GM10248 (cell line): ENCODE measurements at regions not wholly inside any gene's neighbourhood (a gene's known extent, or its start where the extent isn't known, plus 50 kb on each side); places are given as distances from the start of the nearest gene placed in this dataset.
"Not testable (repeated sequence)": the region's sequence is repeated elsewhere in the genome, so short reads cannot be mapped to it uniquely, and the experiment has no call there.

Experiments
- CTCF ChIA-PET: fragments of 300-600 bp; sonication (Branson Sonifier 250); formaldehyde crosslinking; extraction: SDS; loops from one replicate; lab custom pipeline; 2021; ENCODE audit warnings: antibody characterized with exemption; lab: Yijun Ruan, JAX
- POLR2A ChIA-PET: fragments of 350-650 bp; sonication (Branson Sonifier 250); formaldehyde crosslinking; extraction: SDS; loops from one replicate; lab custom pipeline; 2020; ENCODE audit warnings: antibody characterized with exemption; lab: Yijun Ruan, JAX
- DNase-seq: peaks from one replicate; pipeline ENCODE4 v3.0.0; 2012; ENCODE audit errors: extremely low spot score
- CTCF ChIP-seq: IDR thresholded peaks from 2 replicates; pipeline ENCODE4 v1.5.1; 2012; ENCODE audit warnings: mild to moderate bottlenecking, low read depth; ENCODE audit errors: extremely low read depth, missing control alignments, control extremely low read depth

DNA sequence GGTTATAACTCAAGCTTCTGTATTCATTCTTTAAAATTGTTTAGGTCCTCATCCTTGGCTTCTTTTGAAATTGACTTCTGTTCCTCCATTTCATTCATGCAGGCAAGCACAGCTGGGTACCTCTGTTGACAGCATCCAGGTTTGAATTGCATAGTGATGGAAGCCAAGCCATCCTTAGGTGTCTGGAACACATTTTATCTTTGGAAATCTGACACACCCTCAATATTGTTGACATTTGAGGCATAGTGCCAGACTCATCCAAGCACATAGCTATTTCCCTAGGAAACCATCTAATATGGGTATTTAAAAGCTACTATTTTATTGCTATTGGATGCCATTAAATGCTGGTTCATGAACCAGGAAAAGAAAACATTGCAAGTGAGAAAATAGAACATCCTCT, 142.1 kb upstream of the PTPRZ1 start:
- TF ChIP-seq CTCF = no peak
- DNase-seq = no peak
- ChIA-PET CTCF (no interaction called here), POLR2A (no interaction called here)

GRCh38 chr7:121714559-121715303, 158.2 kb upstream of the PTPRZ1 start:
- CTCF ChIA-PET = interaction anchor here (0.7 to 1.7 kb wide), 2 partner anchors 8 to 25 kb away, joined by 3 read pairs; no protein-coding TSS in a partner anchor
- DNase-seq = no peak
- POLR2A ChIA-PET = no interaction called here
- TF ChIP-seq CTCF = no peak

DNA sequence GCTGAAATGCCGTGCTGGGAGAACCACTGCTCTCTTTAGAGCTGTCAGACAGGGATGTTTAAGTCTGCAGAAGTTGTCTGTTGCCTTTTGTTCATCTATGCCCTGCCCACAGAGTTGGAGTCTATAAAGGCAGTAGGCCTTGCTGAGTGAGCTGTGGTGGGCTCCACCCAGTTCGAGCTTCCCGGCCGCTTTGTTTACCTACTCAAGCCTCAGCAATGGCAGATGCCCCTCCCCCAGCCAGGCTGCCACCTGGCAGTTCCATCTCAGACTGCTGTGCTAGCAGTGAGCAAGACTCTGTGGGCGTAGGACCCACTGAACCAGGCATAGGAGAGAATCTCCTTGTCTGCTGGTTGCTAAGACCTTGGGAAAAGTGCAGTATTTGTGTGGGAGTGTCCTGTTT, 160.0 kb upstream of the PTPRZ1 start:
- CTCF ChIA-PET = interaction anchor here (1.5 to 1.7 kb wide), 2 partner anchors 10 to 23 kb away, joined by 3 read pairs; no protein-coding TSS in a partner anchor
- POLR2A ChIA-PET, DNase-seq: not testable (repeated sequence)

- no peak for TF ChIP-seq CTCF
- ChIA-PET CTCF (no interaction called here), POLR2A (no interaction called here)
- no peak for DNase-seq
These were observed 175.1 kb upstream of the PTPRZ1 start for GRCh38 chr7:121697731-121698316.

- CTCF ChIA-PET = no interaction called here
- POLR2A ChIA-PET = no interaction called here
- no peak for TF ChIP-seq CTCF
- DNase-seq = no peak
These were observed 176.0 kb upstream of the PTPRZ1 start for GRCh38 chr7:121696954-121697353.

GRCh38 chr7:121689749-121690148, 183.2 kb upstream of the PTPRZ1 start:
- CTCF ChIA-PET = interaction anchor here (1.2 to 1.6 kb wide), 5 partner anchors 9 to 305 kb away, joined by 3 to 4 read pairs (median 4); no protein-coding TSS in a partner anchor
- POLR2A ChIA-PET = no interaction called here
- TF ChIP-seq CTCF = no peak
- DNase-seq = no peak

DNA sequence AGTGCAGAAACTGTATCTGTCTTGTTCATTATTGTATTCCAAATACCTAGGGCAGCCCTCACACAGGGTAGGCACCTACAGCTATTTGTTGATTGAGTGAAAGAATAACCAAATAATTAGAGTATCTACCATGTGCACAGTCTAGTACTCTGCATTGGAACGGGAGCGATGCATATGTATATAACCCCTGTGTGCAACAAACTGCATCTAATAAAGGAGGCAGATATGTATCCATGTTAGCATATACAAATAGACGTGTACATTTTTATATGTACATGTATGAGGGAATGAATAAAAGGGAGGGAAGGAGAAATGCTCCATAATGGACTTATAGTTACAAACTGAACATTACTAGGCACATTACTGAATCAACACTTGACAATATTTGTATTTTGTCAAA, 191.3 kb upstream of the PTPRZ1 start:
- ChIA-PET CTCF (no interaction called here), POLR2A (no interaction called here)
- no peak for TF ChIP-seq CTCF
- no peak for DNase-seq
